ENCODE measurements at regions not wholly inside any gene's neighbourhood (a gene's known extent, or its start where the extent isn't known, plus 50 kb on each side); places are given as distances from the start of the nearest gene placed in this dataset.
"Not testable (repeated sequence)": the region's sequence is repeated elsewhere in the genome, so short reads cannot be mapped to it uniquely, and the experiment has no call there.

DNA sequence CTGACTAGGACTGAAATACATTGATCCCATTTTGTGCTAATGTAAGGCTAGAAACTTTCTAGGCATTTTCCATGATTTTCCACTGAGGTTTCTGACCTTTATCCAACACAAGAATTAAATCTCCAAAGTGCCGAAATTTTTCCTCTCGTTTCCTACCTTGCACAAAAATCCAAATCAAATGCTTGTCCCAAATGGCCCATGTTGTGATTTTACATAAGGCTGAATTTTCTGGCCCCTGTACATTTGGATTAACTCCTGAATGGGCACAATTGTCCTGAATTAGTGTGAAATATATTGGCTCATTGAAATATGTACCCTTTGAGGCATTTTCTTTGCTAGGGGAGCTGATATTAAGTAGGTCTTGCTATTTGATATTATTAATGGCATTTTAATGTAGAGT is 105.6 kb upstream of the CBLB start:
- DNase-seq (ENCODE audit: extremely low read depth in 1 of 2, low read depth in 1 of 2): no peak

DNA sequence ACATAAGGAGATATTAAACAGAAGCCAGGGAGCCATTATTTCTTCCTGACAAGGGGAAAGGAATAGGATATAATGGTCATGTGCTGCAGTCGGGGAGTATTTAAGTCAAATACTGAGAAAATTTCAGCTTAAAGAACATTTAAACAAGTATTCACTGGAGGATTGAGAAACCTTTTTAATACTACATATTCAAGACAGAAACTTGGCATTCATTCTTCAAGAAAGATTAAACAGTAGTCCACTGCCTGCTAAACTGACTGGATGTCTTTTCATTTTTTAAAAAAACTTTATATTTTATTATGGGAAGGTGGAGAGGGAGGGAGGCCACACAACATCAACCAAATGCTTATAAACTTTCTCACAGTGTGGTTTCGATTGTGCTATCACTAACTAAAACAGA is 107.4 kb upstream of the CBLB start:
- no peak for DNase-seq (ENCODE audit: extremely low read depth in 1 of 2, low read depth in 1 of 2)

DNA sequence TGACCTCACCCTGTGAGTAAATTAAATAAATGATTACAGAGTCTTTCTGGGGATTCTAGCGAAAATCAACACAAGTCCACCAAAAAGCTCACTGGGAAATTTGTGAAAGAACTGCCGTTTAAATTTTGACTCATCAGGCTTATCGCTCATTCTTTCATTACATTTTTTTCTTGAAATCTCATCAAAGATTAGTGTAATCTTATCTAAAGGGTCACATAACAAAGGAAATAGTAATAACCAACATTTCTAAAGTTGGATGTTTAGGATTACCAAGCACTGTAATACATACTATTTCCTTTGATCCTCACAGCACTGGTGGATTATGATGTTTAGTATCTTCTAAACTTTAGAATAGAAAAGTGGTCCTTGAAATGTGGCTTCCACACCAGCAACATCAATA is 111.1 kb upstream of the CBLB start:
- DNase-seq (ENCODE audit: extremely low read depth in 1 of 2, low read depth in 1 of 2): no peak

DNA sequence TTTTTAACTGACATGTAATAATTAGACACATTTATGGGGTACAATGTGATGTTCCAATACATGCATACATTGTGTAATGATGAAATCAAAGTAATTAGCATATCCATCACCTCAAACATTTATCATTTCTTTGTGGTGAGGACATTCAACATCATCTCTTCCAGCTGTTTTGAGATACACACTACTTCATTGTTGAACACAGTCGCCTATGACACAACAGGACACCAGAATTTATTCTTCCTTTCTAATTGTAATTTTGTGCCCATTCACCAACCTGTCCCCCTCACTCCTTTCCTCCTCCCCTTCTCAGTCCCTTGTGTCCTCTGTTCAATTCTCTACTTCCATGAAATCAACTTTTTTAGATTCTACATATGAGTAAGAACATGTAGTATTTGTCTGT is 113.4 kb upstream of the CBLB start:
- no peak for DNase-seq (ENCODE audit: extremely low read depth in 1 of 2, low read depth in 1 of 2)

DNA sequence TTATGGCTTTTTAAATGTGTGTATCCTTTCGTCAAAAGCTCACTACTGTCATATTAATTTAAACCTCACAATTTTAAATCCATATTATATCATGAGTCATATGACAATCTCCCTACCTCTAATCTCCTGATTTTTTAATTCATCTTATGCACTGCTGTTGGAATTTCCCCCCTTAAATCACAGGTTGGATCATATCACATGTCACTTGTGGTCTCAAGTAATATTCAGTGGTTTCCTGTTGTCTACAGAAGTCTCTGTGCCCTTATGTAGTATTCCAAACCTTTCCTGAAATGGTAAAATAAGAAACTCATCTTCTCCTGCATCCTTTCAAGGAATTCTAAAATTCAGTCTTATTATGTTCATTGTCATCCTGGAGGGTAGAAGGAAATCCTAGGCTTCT is 116.0 kb upstream of the CBLB start:
- DNase-seq (ENCODE audit: extremely low read depth in 1 of 2, low read depth in 1 of 2): no peak

DNA sequence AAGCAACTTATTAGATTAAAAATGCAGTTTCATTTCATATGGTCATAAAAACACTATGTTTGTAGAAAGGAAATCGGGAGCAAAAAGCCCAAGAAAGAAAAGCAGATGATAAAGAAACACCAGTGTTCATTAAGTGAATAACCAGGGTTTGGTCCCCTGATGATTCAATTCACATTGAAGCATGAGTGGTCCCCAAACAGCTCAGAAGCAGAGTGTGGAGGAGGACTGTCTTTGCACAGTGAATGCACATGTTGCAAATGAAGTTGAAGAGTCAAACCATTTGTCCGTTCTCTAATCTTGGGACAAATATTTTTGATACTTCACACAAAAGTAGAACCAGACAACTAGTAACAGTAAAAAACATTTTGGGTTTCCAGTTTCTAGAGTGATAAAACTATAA is 117.5 kb upstream of the CBLB start:
- not testable (repeated sequence) for DNase-seq (ENCODE audit: extremely low read depth in 1 of 2, low read depth in 1 of 2)

DNA sequence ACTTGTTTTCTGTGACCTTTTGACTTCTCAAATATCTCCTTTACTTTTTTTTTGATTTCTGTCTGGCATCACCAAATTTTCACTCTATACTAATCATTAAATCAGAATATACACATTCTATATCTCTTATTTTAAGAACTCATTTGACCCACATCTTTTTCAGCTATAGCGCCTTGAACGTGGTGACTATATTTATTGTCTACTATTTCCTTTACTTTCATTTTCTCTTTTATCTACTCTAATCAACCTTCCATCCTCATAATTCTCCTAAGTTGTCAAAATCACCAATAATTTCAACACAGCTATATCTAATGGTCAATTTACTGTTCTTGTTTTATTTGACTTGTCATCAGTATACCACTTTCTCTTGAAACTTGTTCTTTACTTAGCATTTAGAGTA is 119.0 kb upstream of the CBLB start:
- no peak for DNase-seq (ENCODE audit: extremely low read depth in 1 of 2, low read depth in 1 of 2)

DNA sequence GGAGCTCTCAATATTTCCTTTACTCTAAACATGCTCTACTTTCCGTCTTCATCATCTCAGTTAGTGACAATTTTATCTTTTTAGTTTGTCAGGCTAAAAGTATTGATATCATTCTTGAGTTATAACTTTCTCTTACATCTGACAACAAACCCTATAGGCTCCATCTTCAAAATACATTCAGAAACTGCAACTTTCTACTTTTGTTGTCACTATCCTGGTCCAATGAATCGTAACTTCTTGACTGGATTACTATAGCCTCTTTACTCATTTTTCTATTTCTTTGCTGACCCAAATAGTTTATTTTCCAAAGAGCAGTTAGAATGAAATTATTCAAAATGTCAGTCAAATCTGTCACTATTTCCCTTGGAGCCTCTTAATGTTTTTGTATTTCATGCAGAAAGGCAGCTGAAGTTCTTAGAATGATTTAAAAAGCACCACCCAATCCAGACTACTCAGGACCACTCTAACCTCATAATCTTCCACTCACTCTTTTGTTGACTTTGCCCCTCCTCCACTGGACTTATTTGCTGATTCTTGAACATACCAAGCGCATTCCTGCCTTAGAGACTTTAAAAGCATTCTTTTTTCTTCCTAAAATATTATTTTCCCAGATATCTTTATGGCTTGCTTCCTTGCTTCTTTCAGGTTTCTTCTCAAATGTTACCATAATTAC is 119.9 kb upstream of the CBLB start:
- no peak for DNase-seq (ENCODE audit: extremely low read depth in 1 of 2, low read depth in 1 of 2)

DNA sequence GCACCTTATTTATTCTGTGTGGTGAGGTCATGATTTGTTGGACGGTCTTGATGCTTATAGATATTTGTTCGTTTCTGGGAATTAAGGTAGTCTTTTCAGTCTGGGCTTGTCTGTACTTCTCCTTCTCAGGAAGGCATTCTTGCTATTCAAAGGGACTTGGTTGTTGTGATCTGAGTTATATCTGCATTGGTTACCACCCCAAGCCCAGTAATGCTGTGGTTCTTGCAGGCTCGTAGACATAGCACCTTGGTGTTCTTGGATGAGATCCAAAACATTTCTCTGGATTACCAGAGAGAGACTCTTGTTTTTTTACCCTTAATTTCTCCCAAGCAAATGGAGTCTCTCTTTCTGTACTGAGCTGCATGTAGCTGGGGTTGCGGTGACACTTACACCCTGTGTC is 128.0 kb upstream of the CBLB start:
- DNase-seq (ENCODE audit: extremely low read depth in 1 of 2, low read depth in 1 of 2): no peak

DNA sequence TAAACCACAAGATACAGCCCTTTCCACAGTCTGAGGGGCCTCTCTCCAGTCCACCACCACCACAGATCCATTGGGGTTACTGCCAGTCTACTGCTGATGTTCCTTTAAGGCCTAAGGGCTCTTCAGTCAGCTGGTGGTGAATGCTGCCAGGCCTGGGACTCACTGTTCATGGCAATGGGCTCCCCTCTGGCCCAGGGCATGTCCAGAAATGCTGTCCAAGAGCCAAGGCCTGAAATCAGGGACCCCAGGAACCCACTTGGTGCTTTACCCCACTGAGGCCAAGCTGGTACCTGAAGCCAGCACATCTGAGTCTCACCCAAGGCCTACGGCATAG is 128.6 kb upstream of the CBLB start:
- DNase-seq (ENCODE audit: extremely low read depth in 1 of 2, low read depth in 1 of 2): no peak

DNA sequence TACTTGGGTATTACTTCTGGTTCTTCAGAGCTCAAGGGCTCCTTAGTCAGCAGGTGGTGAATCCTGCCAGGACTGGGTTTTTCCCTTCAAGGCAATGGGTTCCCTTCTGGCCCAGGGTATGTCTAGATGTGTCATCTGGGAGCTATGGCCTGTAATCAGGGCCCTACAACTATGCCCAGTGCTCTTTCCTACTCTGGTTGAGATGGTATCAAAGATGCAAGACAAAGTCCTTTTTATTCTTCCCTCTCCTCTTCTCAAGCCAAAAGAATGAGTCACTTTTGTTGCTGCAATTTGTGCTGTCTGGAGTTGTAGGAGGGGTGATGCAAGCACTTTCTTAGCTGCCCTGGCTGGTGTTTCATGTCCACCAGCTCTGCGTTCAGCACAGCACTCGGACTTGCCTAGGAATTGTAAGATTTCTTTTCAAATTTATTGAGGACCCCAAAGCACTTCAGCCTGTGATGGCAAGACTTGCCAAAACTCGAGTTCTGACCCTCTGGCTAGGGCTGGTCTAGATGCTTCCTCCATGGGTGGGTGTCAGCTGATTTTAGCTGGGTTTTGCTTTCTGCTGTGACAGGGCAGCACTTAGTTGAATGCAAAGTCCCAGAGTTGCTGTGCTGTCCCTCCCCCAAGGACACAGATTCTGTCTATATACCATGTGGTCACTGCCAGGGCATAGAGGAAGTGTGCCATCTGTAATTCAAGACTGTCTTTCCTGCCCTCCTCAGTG is 129.2 kb upstream of the CBLB start:
- no peak for DNase-seq (ENCODE audit: extremely low read depth in 1 of 2, low read depth in 1 of 2)

DNA sequence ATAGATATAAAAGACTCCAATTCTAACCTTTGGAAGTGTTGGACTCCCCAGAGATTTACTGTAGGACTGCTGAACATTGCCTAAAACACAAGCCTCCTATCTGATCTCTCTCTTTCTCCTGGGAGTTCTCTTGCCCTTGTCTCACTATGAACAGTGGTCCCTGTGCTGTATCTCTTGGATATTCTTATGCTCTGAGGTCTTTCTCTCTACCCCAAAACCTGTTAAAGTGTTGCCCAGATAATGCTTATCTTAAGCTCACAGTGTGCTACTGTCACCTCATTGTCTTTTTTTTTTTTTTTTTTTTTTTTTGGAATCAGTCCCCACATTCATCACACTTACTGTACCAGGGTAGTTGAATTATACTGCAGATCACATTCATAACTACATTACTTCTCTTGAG is 131.0 kb upstream of the CBLB start:
- DNase-seq (ENCODE audit: extremely low read depth in 1 of 2, low read depth in 1 of 2): no peak

DNA sequence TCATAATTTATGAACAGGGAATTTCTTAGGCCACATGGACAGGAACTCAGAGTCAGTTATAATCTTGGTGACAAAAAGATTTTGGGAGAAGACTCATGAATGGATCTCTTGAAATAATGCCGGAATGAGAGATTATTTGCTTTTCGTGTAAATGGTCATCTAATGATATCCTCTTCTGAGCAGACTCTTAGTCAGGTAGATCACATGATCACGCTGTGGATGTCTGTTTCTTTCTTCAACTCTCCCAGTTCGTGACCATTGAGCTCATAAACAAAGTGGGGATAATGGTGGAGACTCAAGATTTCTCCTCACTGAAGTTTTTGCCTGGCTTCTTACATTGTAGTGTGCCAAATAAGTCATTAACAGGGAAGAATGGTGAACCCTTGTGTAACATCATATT is 133.1 kb upstream of the CBLB start:
- DNase-seq (ENCODE audit: extremely low read depth in 1 of 2, low read depth in 1 of 2): no peak

DNA sequence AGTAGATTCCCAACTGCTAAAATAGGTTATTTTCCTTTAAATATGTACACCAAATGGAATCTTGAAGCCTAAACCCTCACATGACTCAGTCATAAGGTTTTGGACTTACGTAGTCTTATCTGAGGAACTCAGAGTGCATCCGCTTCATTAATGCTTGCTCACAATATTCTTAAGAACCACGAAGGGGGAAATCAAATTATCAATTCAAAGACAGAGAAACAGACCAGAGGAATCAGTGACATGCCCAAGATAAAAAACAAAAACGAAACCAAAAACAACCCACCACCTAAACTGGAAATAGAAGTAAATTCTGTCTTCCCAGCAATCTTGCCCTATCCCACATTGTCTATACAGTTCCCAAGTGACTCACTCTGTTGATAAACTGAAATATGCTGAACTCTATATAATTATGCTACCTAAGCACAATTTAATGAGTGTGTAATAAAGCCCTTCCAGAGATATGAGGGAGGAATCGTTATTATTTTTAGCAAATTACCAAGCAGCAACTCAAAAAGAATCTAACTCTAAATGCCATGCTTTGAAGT is 135.4 kb upstream of the CBLB start:
- DNase-seq (ENCODE audit: extremely low read depth in 1 of 2, low read depth in 1 of 2): no peak

DNA sequence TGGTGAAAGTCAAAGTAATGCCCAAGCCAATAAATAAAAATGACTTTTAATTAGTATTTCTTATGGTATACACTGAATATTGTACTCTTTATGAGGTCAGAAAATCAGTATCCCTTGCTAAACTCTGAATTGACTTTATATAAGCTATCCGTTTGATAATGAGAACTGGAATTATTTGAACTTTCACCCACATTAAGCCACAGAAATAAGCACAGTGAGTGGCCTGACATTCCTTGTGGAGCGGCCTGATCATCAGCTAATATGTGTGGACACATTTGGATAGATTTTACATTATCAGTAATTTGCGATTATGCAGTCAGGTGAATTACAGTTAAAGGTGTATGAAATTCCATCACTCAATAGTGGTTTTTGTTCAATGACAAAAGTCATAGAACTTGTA is 136.0 kb upstream of the CBLB start:
- DNase-seq (ENCODE audit: extremely low read depth in 1 of 2, low read depth in 1 of 2): no peak

DNA sequence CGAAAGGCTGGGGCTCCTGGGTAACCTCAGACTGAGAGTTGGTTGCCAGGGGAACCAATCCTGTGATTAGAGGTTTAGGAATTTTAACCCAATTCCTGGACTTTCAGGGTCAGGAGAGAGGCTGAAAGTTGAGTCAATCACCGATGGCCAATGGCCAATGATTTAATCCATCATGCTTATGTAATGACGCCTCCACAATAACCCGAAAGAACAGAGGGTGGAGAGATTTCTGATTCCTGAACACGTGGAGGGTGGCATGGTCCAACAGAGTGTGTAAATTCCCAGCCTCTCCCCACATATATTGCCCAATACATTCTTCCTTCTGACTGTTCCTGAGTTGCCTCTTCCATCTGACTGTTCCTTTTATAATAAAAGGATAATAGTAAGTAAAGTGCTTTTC is 137.2 kb upstream of the CBLB start:
- DNase-seq (ENCODE audit: extremely low read depth in 1 of 2, low read depth in 1 of 2): no peak

DNA sequence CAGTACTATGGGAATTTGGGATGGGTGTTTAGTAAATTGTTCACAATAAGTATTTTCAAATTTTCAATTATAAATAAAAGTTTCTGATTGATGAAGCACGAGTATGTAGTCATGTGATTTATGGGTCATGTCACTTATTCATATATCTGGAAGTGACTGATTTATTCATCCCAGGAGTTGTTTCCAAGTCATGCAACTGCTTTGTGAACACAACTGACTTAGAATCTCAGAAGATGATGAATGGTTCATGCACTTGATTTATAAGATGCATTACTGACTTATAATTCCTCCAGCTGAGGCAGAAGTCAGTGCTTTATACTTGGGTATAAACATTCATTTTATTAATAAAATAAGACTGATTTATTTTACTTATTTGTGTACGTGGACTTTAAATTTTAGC is 137.8 kb upstream of the CBLB start:
- DNase-seq (ENCODE audit: extremely low read depth in 1 of 2, low read depth in 1 of 2): no peak

DNA sequence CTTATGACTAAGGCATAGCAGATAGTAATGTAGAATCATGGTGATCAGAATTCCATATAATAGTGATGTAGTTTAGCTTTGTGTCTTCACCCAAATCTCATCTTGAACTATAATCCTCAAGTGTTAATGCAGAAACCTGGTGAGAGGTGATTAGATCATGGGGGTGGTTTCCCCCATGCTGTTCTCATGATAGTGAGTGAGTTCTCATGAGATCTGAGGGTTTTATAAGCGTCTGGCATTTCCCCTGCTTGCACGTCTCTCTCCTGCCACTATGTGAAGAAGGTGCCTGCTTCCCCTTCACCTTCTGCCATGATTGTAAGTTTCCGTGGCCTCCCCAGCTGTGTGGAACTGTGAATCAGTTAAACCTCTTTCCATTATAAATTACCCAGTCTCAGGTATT is 138.7 kb upstream of the CBLB start:
- DNase-seq (ENCODE audit: extremely low read depth in 1 of 2, low read depth in 1 of 2): no peak

DNA sequence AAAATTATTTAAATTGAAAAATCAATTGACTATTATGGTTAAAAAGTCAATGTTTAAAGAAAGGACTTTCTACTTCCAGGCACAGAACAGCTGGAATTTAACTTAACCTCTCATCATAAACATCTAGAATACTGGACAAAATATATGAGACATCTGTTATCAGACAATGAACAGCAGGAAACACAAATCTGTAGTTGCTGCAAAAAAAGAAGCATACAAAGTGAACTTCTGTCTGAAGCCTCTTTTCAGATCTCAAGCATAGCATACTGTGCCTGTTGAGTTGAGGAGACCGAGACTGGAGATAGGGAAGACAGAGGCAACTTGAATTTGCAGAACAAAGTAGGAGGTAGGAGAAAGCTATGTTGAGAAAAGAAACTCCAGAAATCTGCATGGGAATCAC is 140.0 kb upstream of the CBLB start:
- no peak for DNase-seq (ENCODE audit: extremely low read depth in 1 of 2, low read depth in 1 of 2)

DNA sequence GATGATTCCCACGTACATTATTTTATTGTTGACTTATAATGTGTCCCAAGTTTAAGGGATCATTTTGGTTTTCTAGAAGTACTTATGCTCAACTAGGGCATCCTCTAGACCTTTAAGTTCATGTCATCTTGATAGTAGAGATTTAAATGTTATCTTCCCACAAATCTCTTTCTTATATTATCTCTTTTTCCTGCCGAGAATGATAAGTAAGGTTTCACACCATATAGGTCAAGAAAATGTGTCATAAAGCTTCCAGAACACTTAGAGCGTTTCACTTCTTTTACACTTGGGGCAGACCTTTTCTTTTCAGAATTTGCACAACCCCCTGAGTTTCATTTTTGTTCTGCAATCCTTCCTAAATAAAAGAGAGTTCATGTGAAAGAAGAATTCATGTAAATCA is 142.0 kb upstream of the CBLB start:
- DNase-seq (ENCODE audit: extremely low read depth in 1 of 2, low read depth in 1 of 2): no peak

DNA sequence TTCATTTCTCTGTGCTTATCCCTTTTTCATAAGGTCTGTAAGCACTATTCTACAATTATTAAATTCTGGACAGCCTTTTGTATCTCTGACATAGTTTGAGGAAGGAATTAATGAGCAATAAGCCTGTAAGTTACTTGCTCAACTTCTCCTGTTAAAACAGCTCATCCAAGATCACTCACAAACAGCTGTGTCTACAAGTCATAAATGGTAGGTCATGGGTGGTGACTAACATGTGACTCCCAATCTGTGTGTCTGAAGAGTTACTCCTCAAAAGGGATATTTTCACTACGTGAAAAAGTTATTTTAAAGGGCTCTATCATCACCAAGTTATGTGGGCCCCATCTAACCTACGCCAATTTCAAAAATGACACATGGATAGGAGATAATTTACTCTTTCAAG is 145.2 kb upstream of the CBLB start:
- DNase-seq (ENCODE audit: extremely low read depth in 1 of 2, low read depth in 1 of 2): no peak

DNA sequence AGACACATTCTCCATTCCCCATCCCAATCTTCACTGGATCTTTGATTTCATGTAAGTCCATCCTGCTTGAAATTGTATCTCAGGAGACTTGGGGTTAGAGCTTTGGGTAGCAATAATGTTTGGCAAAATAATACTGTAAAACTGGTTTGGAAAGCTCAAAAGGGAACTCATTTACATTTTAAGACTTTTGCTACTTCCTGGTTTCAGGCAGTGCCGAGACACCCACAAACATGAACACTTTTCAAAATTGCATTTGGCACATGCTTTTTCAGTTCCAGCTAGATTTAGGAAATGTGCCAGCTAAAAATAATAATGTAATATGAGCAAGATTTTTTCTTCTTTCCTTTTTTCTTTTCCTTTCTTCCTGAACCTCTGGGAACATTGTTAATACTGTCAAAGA is 145.7 kb upstream of the CBLB start:
- DNase-seq (ENCODE audit: extremely low read depth in 1 of 2, low read depth in 1 of 2): no peak

DNA sequence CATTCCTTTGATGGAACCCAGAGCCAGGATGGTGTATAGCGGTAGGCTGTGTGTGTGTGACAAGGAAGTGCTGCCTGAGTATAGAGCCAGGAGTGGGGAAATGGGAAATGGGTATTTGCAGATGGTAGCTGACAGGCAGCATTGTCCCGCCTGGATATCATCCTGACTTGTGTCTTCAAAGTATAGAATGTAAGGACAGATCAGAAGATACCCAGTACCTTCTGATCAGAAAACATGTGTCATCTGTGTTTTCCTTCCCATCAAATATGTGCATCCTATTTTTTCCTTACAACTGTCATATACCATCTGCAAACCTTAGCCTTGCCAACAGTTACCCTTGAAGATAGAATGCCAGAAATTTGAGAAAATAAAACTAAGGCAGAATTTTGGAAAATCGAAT is 146.2 kb upstream of the CBLB start:
- no peak for DNase-seq (ENCODE audit: extremely low read depth in 1 of 2, low read depth in 1 of 2)
